AG04450 (cell line): ENCODE measurements at regions not wholly inside any gene's neighbourhood (a gene's known extent, or its start where the extent isn't known, plus 50 kb on each side); places are given as distances from the start of the nearest gene placed in this dataset.

Source experiments
- CTCF ChIA-PET: fragments of 300-600, 350-600 bp; formaldehyde crosslinking; extraction: SDS; loops from one replicate; lab custom pipeline; 2022; ENCODE audit warnings: antibody characterized with exemption, inconsistent platforms; lab: Charles Lee
- POLR2A ChIA-PET: fragments of 350-600 bp; formaldehyde crosslinking; extraction: SDS; loops from one replicate; lab custom pipeline; 2021; ENCODE audit warnings: antibody characterized with exemption, inconsistent platforms; lab: Yijun Ruan, JAX
- DNase-seq: peaks from one replicate; pipeline ENCODE4 v3.0.0-alpha.2; 2011; ENCODE audit warnings: low read depth, low spot score
- H3K27ac ChIP-seq: one replicate; pipeline ENCODE4 v1.5.1; 2012; ENCODE audit warnings: low read depth, low read length, control low read depth
- H3K27me3 ChIP-seq: one replicate; pipeline ENCODE4 v1.6.0; 2012; ENCODE audit warnings: low read length; ENCODE audit not compliant: control insufficient read depth, insufficient read depth
- H3K4me3 ChIP-seq: 2 replicates; pipeline ENCODE4 v1.5.1; 2011; ENCODE audit warnings: mild to moderate bottlenecking, low read depth, low read length, control low read depth
- H3K9me3 ChIP-seq: 2 replicates; pipeline ENCODE4 v1.5.1; 2012; ENCODE audit warnings: low read length; ENCODE audit not compliant: control insufficient read depth, insufficient read depth
- CTCF ChIP-seq: IDR thresholded peaks from 2 replicates; pipeline ENCODE4 v1.5.1; 2011; ENCODE audit warnings: low read depth, low read length, control low read depth, inconsistent platforms

- Histone ChIP-seq H3K27ac (no peak overlapping the region), H3K9me3 (no peaks in the 10 kb centered on the region), H3K4me3 (no peak overlapping the region), H3K27me3 (no peaks in the 10 kb centered on the region)
- CTCF ChIA-PET, result no interaction called here
- TF ChIP-seq CTCF, result no peak
- DNase-seq, result no peak
- POLR2A ChIA-PET, result no interaction called here
Measured at GRCh38 chr2:56082665-56083064, 101.1 kb upstream of the CCDC85A start.

- Histone ChIP-seq H3K27ac (no peak overlapping the region), H3K4me3 (no peak overlapping the region), H3K27me3 (no peaks in the 10 kb centered on the region), H3K9me3 (no peaks in the 10 kb centered on the region)
- ChIA-PET POLR2A (no interaction called here), CTCF (interaction anchor here (1.2 kb wide), 1 partner anchor 99 kb away, joined by 3 read pairs; no protein-coding TSS in a partner anchor)
- TF ChIP-seq CTCF, result no peak
- no peak for DNase-seq
Measured at GRCh38 chr2:56084111-56084901, 99.5 kb upstream of the CCDC85A start.

GRCh38 chr2:56086336-56086735 is 97.5 kb upstream of the CCDC85A start:
- no peak overlapping the region for H3K4me3 ChIP-seq
- CTCF ChIA-PET, result no interaction called here
- no peak overlapping the region for H3K27ac ChIP-seq
- DNase-seq, result no peak
- TF ChIP-seq CTCF, result no peak
- POLR2A ChIA-PET, result no interaction called here
- no peaks in the 10 kb centered on the region for H3K9me3 ChIP-seq
- H3K27me3 ChIP-seq, result no peaks in the 10 kb centered on the region

GRCh38 chr2:56088411-56088810 is 95.4 kb upstream of the CCDC85A start:
- Histone ChIP-seq H3K9me3 (no peaks in the 10 kb centered on the region), H3K4me3 (no peak overlapping the region), H3K27me3 (no peaks in the 10 kb centered on the region), H3K27ac (no peak overlapping the region)
- no peak for DNase-seq
- POLR2A ChIA-PET, result no interaction called here
- no peak for TF ChIP-seq CTCF
- CTCF ChIA-PET, result no interaction called here

- DNase-seq, result no peak
- Histone ChIP-seq H3K27ac (no peak overlapping the region), H3K9me3 (no peaks in the 10 kb centered on the region), H3K4me3 (no peak overlapping the region), H3K27me3 (no peaks in the 10 kb centered on the region)
- ChIA-PET POLR2A (no interaction called here), CTCF (interaction anchor here (1.4 kb wide), 1 partner anchor 13 kb away, joined by 3 read pairs; no protein-coding TSS in a partner anchor)
- TF ChIP-seq CTCF, result no peak
Measured at GRCh38 chr2:56089931-56090330, 93.9 kb upstream of the CCDC85A start.
